NCI-H82 treated with DMSO at 0.1 percent for 48 hours (cell line): ENCODE measurements at regions not wholly inside any gene's neighbourhood (a gene's known extent, or its start where the extent isn't known, plus 50 kb on each side); places are given as distances from the start of the nearest gene placed in this dataset.
A peak's percentile ranks its signal among the peaks of the same experiment; 100 is the strongest.

Experiments used
- DNase-seq: peaks from one replicate; lab custom pipeline; 2025; ENCODE audit not compliant: unreplicated experiment; lab: John Stamatoyannopoulos, UW

DNA sequence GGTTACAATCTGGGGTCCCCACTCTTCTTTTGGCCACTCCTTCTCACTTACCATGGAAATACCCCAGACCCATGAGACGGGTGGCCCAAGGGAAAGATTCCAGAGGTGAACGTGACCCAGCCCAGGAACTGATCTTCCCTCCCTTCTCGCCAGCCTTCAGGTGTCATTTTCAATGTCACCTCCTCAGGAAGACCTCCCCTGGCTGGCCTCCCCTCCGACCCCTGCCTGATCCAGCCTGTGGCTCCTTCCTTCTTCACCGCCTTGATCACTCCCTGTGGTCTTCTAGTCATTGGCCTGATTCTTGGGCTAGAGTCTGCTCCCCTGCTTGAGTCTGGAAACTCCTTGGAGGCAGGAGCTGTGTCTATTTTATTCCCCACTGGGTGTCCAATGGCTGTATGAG lies 146.1 kb downstream of the SMAD6 start:
- DNase-seq: no peak

DNA sequence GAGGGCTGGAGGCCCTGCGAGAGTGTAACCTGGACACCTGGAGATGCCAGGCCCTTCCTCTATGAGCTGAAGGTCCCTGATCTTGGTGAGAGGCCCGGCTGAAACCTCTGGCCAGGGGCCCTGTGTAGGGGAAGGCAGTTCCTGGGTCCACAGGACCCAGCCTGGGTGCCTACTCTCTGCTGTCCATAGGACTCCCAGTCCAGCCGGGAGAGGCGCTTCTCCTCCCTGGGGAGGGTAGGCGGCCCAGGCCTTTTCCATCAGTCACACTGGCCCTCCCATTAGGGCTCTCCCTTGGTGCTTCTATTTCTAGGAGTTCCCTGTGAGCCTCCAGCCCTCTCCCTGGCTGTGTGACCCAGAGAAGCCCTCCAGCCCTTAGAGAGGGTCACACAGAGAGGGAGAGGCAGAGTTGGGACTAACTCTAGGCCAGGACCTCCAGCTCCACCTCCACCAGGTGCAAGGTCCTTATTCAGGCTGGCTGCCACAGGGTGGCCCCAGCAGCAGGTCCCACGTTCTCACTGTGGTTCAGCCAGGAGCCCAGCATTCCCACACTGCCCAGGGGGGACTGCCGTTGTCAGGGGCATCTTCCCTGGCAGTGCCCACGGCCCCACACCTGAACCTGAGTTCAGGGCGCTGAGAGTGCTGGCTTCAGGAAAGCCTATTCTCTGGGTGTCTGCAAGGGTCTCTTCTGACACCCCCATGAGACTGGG lies 146.8 kb downstream of the SMAD6 start:
- no peak for DNase-seq

DNA sequence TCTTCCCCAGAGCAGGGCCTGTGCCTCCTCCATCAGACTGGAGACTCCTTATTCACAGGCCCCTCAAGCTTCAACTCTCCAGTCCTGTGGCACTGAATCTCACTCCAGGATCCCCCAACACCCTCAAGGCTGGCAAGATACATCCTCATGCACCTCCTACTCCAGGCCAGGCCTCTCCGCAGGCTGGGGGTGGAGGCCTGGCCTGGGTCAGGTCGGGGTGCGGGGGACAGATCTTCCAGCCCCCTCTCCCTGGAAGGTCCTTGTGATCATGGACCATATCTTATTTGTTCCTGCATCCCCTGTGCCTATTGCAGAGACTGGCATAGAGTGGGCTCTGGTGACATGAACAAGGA lies 147.3 kb downstream of the SMAD6 start:
- DNase-seq: no peak

DNA sequence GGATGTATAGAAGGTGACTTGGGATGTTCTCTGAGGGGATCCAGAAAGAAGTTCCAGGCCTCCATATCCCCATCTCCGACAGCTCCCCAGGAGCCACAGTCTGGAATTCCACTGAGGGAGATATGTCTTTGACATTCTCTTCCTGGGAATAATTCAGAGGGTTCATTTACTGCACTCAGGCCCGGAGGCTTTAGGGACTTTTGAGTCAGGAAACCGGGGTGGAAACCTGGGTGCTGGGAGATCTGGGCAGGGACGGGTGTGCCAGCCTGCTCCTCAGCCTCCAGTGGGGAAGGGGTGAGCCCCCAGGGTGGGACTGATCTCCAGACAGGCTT lies 147.7 kb downstream of the SMAD6 start:
- no peak for DNase-seq

DNA sequence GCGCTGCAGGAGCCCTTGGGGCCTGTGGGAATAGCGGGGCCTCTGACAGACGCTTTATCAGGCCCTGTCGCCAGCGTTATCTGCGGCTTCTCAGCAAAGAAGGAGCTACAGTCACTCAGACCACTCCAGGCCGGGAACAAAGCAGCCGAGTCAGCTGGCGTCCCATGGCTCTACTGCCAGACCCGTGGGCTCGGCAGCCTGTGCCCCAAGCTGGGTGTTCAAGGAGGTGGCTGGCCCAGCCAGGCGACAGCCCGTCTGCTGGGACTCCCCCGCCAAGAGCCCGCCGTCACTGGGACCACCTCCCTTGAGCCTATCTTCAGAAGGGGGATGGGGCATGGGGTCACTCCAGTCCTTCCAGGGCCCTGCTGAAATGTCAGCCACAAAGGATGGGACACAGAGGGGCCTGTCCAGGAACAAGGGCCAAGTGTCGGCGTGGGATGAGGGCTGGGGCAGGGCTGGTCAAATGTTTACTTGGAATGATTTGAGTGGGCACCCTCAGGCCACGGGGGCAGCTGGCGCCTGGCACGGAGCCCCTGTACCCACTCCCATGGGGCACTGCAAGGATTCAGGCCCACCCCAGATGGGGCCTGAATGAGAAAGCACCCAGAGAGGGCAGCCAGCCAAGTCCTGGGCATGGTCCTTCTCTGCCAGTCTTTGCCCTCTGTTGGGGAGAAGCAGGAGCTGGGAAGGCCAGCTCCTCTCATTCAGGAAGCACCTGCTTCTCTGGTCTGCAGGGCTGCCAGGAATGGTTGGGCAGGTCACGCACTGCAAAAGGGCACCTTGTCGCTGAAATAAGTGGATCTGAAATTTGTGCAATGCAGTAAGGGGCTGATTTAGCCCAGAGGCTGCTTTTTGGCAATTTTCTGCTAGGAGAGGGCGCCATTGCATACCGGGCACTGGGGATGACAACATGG lies 148.3 kb downstream of the SMAD6 start:
- no peak for DNase-seq

DNA sequence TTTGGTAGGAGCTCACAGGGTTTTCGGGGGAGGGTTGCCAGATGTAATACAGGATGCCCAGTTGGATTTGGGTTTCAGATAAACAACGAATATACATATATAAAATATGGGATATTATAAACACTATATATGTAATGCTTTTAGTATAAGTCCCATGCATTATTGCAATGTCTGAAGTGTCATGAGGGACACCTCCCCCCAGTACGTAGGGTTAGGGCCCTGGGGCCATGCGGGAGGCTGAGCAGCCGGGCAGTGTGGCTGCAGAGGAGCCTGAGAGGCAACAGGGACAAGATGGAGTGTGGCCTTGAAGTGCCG lies 148.9 kb downstream of the SMAD6 start:
- DNase-seq: no peak

- peak; percentile 54 for DNase-seq
Observed at GRCh38 chr15:66851311-66852063, 149.5 kb downstream of the SMAD6 start.

DNA sequence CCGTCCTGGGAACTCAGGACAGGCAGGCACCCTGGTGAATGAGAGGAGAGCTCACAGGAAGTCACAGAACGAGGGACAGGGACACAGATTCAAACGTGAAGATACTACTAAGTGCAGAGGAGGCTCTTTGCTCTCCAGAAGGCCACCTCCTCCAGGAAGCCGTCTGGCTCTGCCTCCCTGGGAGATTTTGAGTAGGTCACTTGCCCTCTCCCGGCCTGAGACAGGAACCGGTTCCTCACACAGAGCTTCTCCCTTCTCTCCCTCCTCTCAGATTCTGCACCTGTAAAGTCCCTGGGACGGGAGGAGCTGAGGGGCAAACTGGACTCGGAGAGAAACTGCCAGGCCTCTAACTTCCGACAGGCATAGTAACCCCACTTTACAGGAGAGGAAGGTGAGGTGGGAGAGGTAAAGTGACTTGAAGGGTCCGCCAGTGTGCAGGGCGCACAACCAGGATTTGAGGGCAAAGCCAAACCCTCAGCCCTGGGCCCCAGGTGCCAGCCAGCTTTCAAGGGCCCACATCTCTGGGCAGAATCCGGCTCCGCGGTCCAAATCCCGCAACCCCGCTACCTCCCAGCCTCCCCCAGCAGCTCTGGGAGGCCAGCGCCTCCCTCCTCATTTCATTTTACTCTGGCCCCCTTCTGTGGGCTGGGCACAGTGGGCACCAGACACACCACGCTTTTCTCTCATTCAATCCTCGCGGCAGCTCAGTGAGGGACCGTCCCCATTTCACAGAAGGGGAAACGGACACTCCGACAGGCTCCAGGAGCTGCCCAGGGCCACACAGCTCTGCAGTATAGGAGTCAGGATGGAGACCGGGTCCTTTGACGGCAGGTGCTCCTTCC lies 150.2 kb downstream of the SMAD6 start:
- DNase-seq: no peak

GRCh38 chr15:66854012-66854965 lies 152.3 kb downstream of the SMAD6 start:
- DNase-seq: no peak

DNA sequence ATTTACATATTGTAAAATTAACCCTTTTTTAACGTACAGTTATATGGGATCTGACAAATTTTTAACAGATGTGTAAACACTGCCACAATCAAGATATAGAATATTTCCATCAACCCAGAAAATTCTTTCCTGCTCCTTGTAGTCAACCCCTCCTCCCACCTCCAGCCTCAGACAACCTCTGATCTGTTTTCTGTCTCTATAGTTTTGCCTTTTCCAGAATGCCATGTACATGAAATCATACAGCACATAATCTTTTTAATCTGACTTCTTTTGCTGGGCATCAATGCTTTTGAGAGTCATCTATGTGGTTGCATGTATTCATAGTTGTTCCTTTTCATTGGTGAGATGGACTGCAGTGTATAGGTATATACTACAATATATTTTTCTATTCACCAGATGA lies 153.0 kb downstream of the SMAD6 start:
- DNase-seq: no peak

DNA sequence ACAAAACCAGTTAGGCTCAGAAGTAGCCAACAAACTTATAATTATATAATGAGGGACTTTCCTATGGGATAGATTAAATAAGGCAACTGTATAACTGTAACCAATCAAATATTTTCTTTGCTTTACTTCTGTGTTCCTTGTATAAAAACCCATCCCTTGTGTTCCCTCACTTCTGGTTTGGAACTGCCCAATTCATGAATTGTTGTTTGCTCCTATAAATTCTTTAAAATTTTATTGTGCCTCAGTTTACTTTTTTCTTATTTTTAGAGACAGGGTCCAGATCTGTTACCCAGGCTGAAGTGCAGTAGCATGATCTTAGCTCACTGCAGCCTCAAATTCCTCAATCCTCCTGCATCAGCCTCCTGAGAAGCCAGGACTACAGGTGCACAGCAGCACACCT lies 155.7 kb downstream of the SMAD6 start:
- DNase-seq: no peak

- DNase-seq: no peak
Observed at GRCh38 chr15:66858423-66859207, 156.6 kb downstream of the SMAD6 start.

DNA sequence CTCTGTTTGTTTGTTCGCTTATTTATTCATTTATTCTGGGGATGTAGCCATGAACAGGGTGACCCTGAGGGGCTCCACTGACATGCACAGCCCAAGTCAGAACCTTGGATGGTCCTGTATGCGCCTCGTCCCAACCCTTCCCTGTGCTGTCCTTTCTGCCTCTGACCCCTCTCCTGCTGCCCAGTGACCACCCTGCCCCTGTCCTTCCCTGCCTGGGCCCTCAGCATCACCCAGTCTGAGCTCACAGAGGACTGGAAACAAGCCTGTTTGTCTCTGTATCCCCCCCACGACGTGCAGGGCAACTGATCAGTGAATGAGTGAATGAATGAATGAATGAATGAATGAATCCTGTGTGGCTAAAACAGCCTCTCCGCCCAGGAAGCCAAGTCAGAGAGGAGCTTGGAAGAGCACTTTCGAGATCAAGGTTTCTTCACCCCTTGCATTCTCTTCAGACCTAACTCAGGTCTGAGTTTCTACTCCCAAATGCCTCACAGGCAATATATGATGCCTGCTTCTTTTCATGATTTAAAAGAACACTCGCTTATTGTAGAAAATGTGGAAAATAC lies 157.7 kb downstream of the SMAD6 start:
- DNase-seq: no peak

GRCh38 chr15:66860844-66861243 lies 158.8 kb downstream of the SMAD6 start:
- DNase-seq: no peak

DNA sequence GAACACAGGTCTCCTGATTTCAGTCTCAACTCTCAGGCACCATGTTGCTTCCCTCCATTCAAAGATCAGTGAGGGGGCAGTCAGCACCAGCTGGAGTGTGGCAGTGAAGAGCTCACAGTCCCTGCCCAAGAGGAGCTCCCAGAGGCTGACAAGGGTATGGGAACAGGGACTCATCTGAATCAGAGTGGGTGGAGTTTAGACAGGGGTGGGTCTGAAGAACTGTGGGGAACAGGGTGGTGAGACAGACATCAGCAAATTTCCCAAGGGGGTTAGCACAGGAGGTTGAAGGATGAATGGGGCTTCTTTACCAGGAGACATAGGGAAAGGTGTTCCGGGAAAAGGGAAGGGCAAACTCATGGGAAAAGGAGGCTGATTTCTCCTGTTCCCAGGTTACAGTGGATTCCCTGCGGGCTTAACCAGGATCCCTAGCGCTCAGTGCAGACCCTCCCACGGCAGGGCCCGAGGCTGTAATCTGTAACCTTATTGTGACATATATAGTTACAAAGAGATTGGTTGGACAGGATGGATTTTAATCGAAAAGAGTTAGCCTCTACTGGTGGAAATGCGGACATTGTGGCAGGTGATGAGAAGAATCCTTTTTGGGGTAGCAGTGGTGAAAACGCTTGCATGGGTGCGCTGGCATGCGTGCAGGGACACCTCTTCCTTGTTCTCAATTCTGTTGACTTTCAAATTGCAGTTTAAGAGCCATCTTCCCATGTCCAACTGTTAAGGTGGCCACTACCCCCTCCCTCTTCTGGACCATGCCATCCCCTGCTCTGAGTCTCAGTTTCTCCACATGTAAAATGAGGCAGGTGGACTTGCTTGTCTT lies 160.3 kb downstream of the SMAD6 start:
- no peak for DNase-seq

DNA sequence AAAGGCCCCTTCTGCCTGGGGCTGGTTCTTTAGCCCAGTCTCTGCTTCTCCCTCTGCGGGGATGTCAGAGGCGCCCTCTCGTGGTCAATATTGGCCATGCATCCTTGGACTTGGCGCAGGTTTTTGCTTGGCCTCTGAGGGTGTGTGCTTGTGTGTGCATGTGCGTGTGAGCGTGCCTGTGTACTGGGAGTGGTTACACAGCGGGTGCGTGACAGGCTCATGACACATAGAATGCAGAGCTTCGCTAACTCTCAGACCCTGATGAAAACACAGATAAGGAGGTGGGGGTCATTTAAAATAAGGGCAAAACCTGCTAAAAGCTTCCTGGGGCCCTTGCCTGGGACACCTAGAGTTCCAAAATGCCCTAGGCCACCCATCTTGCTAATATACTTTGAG lies 160.9 kb downstream of the SMAD6 start:
- peak; percentile 44 for DNase-seq

DNA sequence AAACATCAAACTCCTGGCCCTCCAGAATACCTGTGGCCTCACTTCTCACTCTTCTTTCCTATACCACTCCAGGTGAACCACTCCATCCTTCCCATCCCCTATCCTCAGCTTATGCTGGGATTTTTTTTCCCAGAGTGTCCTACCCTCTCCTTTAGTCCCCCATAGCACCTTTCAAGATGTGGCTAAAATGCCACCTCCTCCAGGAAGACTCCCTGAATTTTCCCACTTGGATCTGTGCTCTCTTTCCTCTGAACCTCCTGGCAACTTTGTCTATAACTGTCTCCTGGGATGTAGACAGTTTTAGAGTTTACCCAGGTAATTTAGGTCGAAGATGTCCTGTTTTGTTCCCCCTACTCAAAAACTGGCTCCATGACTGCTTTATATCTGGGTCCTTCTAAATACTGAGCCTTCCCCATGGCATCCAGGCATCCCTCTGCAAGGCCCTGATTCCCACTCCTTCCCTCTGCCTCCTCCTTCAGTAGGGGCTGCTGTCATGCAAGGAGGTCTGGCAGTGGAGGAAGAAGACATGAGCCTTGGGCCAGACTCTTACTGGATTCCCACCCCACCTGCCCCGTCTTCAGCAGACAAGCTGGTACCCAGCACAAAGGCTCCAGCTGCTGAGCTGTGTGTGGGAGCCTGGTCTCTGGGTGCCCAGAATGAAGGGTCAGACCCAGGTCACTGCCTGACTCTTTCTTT lies 161.5 kb downstream of the SMAD6 start:
- DNase-seq: no peak
